HG02981 (cell line): ENCODE measurements at regions not wholly inside any gene's neighbourhood (a gene's known extent, or its start where the extent isn't known, plus 50 kb on each side); places are given as distances from the start of the nearest gene placed in this dataset.

Source experiments
- ATAC-seq: cut with Tn5 transposase; IDR thresholded peaks from one replicate; pipeline ENCODE4 v1.9.1; 2021; ENCODE audit warnings: mild to moderate bottlenecking, moderate library complexity; ENCODE audit not compliant: unreplicated experiment

GRCh38 chr4:34733185-34733941 lies 1511.0 kb downstream of the ARAP2 start:
- ATAC-seq: no peak

GRCh38 chr4:34766935-34767334 lies 1477.4 kb downstream of the ARAP2 start:
- no peak for ATAC-seq

GRCh38 chr4:34767407-34767806 lies 1476.9 kb downstream of the ARAP2 start:
- ATAC-seq: no peak

GRCh38 chr4:34771632-34772031 lies 1472.7 kb downstream of the ARAP2 start:
- no peak for ATAC-seq

DNA sequence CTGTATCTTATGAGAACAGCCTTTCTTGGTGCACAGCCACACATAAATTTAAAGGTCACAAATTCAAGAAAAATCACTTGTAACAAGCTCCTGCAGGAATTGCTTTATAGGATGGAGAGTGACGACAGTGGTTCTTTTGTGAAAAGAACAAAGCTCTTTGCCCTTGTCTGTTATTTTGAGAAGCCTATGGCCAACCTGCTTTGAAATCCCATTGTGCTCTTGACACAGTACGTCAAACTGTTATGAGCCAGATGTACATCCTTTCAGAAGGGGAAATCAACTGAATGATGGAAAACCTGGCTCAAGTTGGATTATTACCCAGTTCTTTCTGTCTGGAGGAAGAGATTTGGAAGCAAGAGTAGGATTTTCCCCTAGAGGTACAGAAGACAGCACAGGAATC lies 1454.2 kb downstream of the ARAP2 start:
- ATAC-seq: no peak

GRCh38 chr4:34791209-34791608 lies 1453.1 kb downstream of the ARAP2 start:
- ATAC-seq: no peak

GRCh38 chr4:34800953-34801352 lies 1443.4 kb downstream of the ARAP2 start:
- no peak for ATAC-seq

GRCh38 chr4:34814266-34814665 lies 1430.0 kb downstream of the ARAP2 start:
- ATAC-seq: no peak

DNA sequence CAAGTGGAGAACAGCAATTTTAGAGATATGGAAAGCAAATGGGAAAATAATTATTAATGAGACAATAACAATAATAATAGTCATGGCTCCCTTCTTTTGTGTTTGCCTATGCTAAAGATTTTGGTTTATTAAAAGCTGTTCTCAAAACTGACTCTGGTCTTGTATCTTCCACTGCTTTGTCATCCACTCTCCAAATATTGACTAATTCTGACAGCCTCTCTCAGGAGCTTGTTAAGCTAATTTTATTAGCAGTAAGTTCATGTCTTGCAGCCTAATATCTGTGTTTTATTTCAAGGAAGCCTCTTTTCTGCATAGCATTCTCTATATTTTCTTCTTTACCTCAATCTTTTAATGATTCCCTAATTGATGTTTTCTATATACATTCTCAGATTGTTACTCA lies 1419.8 kb downstream of the ARAP2 start:
- ATAC-seq: no peak

GRCh38 chr4:34826660-34827059 lies 1417.7 kb downstream of the ARAP2 start:
- no peak for ATAC-seq

DNA sequence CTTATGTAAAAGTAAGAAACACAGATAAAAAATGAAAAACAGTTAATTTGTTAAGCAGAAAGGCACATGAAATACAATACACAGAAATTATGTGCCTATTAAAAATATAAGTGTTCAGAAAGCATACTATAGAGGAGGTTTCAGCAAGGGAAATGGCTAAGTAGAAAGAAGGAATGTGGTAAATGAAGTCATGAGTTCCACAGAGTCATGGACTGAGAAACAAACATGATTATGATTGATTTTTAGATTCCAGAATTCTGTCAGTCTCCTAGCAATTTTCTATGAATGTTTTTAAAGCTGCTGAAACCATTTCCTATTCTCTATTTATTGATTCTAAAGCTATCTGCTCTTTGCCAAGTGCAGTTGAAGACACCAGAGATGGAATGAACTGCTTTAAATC lies 1398.4 kb downstream of the ARAP2 start:
- ATAC-seq: no peak

DNA sequence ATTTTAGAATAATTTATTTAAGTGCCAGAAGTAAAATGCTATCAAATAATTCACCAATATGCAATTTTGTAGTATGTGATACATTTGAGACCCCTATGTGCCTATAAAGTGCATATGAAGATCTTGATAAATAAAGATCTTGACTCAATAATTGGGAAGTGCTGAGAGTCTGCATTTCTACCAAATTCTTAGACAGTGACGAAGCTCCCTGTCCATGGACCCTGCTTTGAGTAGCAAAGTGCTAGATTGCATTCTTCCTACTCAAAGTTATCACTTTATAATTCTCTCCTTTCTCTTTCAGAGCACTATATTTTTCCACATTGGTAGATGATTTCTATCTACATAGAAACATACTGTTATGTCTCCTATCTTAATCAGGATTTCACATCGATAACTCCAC lies 1393.9 kb downstream of the ARAP2 start:
- ATAC-seq: no peak

DNA sequence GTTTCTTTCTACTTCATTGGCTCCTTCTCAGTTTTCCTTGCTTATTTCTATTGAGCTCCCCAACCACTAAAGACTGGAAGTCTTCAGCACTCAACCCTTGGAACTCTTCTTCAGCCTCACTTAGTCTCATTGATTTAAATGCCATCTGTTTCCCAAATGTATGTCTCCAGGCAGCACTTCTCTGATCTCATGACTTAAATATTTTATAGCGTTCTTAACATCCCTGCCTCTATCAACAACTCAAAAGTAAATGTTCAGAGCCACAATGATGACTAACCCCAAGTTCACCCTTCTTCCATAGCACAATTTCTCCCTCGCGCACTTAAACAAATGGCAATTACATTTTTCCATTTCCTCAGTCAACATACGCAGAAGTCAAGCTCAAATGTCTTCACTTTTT lies 1393.3 kb downstream of the ARAP2 start:
- ATAC-seq: no peak

GRCh38 chr4:34851411-34851810 lies 1392.9 kb downstream of the ARAP2 start:
- no peak for ATAC-seq

- ATAC-seq: no peak
These were observed 1389.9 kb downstream of the ARAP2 start for GRCh38 chr4:34854451-34854850.

DNA sequence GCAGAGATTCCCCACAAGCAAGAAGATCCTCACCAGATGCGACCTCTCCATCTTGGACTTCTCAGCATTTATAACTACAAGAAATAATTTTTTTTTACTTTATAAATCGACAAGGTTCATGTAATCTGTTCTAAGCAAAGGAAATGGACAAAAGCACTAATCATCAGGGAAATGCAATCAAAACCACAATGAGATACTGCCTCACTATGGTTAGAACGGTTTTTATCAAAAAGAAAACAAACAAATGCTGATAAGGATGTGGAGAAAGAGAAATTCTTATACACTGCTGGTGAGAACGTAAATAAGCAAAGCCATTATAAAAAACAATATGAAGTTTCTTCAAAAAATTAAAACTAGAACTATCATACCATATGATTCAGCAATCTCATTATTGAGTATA lies 1382.6 kb downstream of the ARAP2 start:
- no peak for ATAC-seq

- no peak for ATAC-seq
These were observed 1365.4 kb downstream of the ARAP2 start for GRCh38 chr4:34878961-34879360.

DNA sequence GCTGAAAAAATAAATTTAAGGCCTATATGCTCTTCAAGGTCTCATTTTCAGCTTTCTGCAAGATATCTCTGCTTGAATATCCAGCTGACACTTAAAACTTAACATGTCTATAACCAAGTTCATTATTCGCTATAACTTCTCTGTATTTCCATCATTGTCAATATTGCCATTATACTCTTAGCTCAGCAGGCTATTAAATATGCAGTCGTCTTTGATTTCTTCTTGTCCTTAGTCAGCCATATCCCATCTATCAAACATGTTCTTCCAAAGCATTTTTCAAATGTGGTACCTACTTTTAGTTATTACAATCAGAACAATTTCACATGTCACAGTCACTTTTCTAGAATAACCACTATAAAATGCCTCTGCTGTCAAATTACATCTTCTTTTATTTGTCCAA lies 1364.1 kb downstream of the ARAP2 start:
- no peak for ATAC-seq

DNA sequence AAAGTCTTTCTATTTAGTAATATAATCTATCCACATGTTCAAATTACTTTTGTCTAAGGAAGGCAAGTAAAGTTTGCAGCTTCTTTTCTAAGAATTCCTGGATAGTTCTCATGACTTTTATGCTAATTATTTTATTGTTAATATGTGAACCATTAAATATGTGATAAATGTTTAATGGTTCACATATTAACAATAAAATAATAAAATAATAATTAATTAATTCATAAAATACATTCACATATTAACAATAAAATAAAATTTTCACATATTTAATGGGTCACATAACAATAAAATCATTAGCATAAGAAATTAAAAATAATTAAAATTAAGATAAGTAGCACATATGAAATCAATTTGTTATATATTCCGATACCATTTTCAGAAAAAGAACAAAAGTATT lies 1352.4 kb downstream of the ARAP2 start:
- ATAC-seq: no peak

DNA sequence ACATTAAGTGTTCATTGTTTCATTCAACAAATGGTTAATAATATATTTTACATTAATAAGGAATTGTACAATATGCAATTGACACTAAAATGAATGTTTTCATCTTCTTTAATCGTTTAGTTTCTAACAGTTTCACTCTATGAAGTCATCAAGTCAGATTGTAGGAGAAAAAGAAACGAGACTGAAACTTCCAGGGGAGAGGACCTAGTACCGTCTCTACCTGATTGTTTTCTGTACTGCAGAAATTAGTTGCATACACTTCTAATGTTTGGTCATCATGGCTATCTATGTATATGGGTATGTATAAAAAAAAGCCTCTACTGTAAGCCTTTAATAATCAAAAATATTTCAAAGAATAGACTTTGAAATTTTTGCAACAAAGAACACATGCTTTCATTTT lies 1350.9 kb downstream of the ARAP2 start:
- no peak for ATAC-seq

- no peak for ATAC-seq
These were observed 1324.3 kb downstream of the ARAP2 start for GRCh38 chr4:34920032-34920431.

DNA sequence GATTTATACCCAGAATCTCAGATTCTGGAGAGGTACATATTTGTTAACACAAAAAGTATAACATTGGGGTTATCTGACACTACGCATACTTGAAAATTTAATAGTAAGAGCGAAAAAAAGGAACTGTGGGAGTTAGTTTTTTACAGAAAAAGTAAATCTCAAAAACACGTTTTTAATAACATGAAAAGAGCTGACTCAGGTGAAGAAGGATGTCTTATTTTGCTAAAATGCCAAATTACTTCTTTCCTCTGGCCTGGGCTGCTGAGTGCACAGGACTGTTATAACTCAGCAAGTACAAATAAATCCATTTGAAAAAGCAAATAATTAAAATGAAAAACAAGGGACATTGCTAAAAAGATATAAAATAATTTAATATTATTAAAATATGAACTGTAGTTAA lies 1322.9 kb downstream of the ARAP2 start:
- no peak for ATAC-seq

DNA sequence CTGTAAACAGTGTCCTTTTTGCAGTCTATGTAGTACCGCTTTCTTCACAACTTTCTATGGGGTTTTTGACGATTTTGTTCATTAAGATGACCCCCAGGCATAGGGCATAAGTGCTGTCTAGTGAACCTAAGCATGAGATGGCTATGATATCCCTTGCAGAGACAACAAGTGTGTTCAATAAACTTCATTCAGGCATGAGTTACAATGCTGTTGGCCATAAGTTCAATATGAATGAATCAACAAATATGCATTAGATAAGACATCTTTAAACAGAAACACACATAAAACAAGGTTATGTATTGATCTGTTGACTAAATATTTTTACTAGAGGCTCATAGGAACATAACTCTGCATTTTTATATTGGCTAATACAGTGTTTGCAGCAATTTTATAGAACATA lies 1322.0 kb downstream of the ARAP2 start:
- ATAC-seq: no peak
